ENCODE measurements at regions not wholly inside any gene's neighbourhood (a gene's known extent, or its start where the extent isn't known, plus 50 kb on each side); places are given as distances from the start of the nearest gene placed in this dataset.

DNA sequence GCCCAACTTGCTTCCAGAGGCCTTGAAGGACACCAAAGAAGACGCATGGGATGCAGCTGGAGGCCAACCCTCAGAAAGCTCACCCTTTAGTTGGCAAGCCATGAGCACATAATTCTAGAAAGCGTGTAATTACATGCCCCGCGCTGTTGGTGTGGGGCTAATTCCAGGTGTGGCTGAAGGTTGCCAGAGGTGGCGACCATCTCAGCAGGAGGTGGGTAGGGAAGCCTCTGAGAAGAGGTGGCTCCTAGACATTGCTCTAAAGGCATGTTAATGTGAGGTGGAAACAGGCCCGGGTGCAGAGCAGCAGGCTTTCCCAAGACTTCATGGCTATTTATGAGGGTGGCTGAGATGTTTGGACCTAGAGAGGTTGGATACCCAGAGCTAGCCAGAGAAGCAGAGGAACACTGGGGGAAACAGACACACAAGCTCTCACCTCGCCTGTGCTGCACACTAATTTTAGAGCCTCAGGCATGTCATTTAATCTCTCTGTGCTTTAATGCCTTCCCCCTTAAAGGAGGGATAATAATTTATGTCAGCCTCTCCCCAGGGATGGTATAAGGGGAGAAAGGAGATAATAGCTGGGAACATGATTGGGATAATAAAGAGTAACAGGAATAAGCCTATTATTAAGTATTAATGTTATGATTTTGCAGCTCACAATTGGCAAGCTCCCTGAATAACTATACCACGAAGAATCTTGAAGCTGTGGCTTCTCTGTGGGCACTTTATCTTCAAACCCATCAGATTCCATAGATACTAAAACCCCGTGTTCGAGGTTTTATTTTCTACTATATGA lies 60.0 kb upstream of the HELT start:
- no peak for ATAC-seq
- Histone ChIP-seq H4K20me1 (ENCODE audit: insufficient read depth, low read length) (no peaks in the 10 kb centered on the region), H3K27ac (ENCODE audit: extremely low read length, insufficient read depth, low read length) (no peak overlapping the region), H2AFZ (ENCODE audit: low read length) (no peak overlapping the region), H3K4me1 (ENCODE audit: insufficient read depth, low read length) (peaks cover 36% of the 10 kb centered on the region), H3K27me3 (ENCODE audit: control insufficient read depth in 1 of 2, insufficient read depth in 2 of 2, low read length in 2 of 2) (peaks cover 0 to 32% of the 10 kb centered on the region in 2 experiments; a peak in 3 of 5 replicates), H3K4me2 (ENCODE audit: low read depth, low read length) (no peak overlapping the region), H3K9ac (ENCODE audit: insufficient read depth, low read depth, low read length) (no peak overlapping the region), H3K36me3 (replicated peaks in 1 of 2; ENCODE audit: control insufficient read depth in 1 of 2, insufficient read depth in 2 of 2, low read length in 2 of 2) (no peaks in the 10 kb centered on the region), H3K79me2 (ENCODE audit: insufficient read depth, low read length) (no peaks in the 10 kb centered on the region), H3K9me3 (ENCODE audit: low read length) (no peaks in the 10 kb centered on the region), H3K4me3 (replicated peaks in 1 of 3; ENCODE audit: insufficient read depth in 1 of 3, low read depth in 2 of 3, low read length in 3 of 3) (no peak overlapping the region)
- in situ Hi-C loops (cut with HindIII; ENCODE audit: extremely low pct_ligation_motif_present, low pct_unique_long_range_greater_than_20kb) (no loop called here), intact Hi-C loops (cut with micrococcal nuclease; ENCODE audit: unreplicated experiment) (no loop called here)
- no peak for TF ChIP-seq ZNF337 (CRISPR knock-in tag; IDR thresholded peaks at IDR 0.05; ENCODE audit: borderline replicate concordance, low read depth)
- TF ChIP-seq GTF2F1 (IDR thresholded peaks at IDR 0.05; ENCODE audit: low read length): no peak
- TF ChIP-seq YEATS4 (CRISPR knock-in tag; IDR thresholded peaks at IDR 0.05; ENCODE audit: borderline replicate concordance): no peak
- no peak for TF ChIP-seq ZNF350 (CRISPR knock-in tag; IDR thresholded peaks at IDR 0.05; ENCODE audit: borderline replicate concordance, low read depth)
- TF ChIP-seq AHDC1 (CRISPR knock-in tag; IDR thresholded peaks at IDR 0.05; ENCODE audit: borderline replicate concordance): no peak
- TF ChIP-seq SCMH1 (CRISPR knock-in tag; IDR thresholded peaks at IDR 0.05; ENCODE audit: borderline replicate concordance): no peak
- no peak for TF ChIP-seq NPAS2 (CRISPR knock-in tag; IDR thresholded peaks at IDR 0.05; ENCODE audit: borderline replicate concordance)
- TF ChIP-seq NFKBIZ (CRISPR knock-in tag; IDR thresholded peaks at IDR 0.05): no peak
- TF ChIP-seq ZNF576 (CRISPR knock-in tag; IDR thresholded peaks at IDR 0.05): no peak
- TF ChIP-seq, protein P1, sequence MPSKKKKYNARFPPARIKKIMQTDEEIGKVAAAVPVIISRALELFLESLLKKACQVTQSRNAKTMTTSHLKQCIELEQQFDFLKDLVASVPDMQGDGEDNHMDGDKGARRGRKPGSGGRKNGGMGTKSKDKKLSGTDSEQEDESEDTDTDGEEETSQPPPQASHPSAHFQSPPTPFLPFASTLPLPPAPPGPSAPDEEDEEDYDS (CRISPR knock-in tag; IDR thresholded peaks at IDR 0.05): no peak
- TF ChIP-seq EZH2 (conservative IDR thresholded peaks at IDR 0.05; ENCODE audit: low read depth, low read length): no peak
- TF ChIP-seq PLSCR1 (CRISPR knock-in tag; IDR thresholded peaks at IDR 0.05; ENCODE audit: borderline replicate concordance): no peak
- no peak for TF ChIP-seq ISL2 (CRISPR knock-in tag; IDR thresholded peaks at IDR 0.05)
- no peak for TF ChIP-seq ZBTB25 (CRISPR knock-in tag; IDR thresholded peaks at IDR 0.05)
- no peak for TF ChIP-seq ZFYVE20 (CRISPR knock-in tag; IDR thresholded peaks at IDR 0.05; ENCODE audit: borderline replicate concordance, low read depth)
- ChIA-PET POLR2A (no interaction called here), CTCF (ENCODE audit: low intra/inter-chr PET ratio, low total read pairs) (no interaction called here)
- 46% methylated on average over 10 of the region's 10 CpGs for WGBS (ENCODE audit: low lambda C conversion rate)
- BruUV-seq (replicated peaks): no TSS peak
- DNase-seq (ENCODE audit: low spot score): no peak
- no peak for FAIRE-seq

Measured in HepG2 (cell line).